Keratinocyte (primary cell): ENCODE measurements at regions not wholly inside any gene's neighbourhood (a gene's known extent, or its start where the extent isn't known, plus 50 kb on each side); places are given as distances from the start of the nearest gene placed in this dataset.

Experiments
- EZH2 ChIP-seq: IDR thresholded peaks from one replicate; pipeline ENCODE4 v1.6.1; 2012; ENCODE audit warnings: inconsistent platforms, mild to moderate bottlenecking, low read length, moderate library complexity
- TF ChIP-seq, protein P1 (sequence below), 3 experiments: IDR thresholded peaks in 1 of 3; conservative IDR thresholded peaks in 1 of 3; optimal IDR thresholded peaks in 1 of 3; 2 replicates in 2 of 3; 3 replicates in 1 of 3; pipeline versions ENCODE3 to v1.5.1; 2011; ENCODE audit warnings: low read length in 3 of 3, mild to moderate bottlenecking in 3 of 3, moderate library complexity in 2 of 3, control low read depth in 1 of 3, inconsistent platforms in 1 of 3; ENCODE audit not compliant: insufficient read depth in 2 of 3; ENCODE audit errors: extremely low read depth in 1 of 3

DNA sequence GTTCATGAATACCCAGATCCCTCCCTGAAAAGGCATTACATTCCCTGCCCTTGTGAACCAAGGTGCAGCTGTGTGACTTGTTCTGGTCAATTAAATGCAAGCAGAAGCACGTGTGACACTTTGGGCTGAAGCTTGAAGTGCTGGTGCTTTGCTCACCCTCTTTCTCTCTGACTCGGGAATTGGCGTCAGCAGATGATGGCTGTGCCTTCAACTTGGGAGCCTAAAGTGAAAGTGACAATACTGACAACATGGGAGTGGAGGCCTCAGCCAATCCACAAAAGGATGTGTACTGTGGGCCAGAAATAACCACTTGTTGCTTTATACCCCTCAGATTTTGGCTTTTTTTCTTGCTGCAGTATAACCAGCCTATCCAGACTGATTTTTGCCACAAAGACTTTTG, 148.3 kb upstream of the THY1 start:
- no peak for TF ChIP-seq EZH2
- TF ChIP-seq, protein P1, sequence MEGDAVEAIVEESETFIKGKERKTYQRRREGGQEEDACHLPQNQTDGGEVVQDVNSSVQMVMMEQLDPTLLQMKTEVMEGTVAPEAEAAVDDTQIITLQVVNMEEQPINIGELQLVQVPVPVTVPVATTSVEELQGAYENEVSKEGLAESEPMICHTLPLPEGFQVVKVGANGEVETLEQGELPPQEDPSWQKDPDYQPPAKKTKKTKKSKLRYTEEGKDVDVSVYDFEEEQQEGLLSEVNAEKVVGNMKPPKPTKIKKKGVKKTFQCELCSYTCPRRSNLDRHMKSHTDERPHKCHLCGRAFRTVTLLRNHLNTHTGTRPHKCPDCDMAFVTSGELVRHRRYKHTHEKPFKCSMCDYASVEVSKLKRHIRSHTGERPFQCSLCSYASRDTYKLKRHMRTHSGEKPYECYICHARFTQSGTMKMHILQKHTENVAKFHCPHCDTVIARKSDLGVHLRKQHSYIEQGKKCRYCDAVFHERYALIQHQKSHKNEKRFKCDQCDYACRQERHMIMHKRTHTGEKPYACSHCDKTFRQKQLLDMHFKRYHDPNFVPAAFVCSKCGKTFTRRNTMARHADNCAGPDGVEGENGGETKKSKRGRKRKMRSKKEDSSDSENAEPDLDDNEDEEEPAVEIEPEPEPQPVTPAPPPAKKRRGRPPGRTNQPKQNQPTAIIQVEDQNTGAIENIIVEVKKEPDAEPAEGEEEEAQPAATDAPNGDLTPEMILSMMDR (optimal IDR thresholded peaks at IDR 0.05 in 1 of 3, IDR thresholded peaks at IDR 0.05 in 1 of 3, conservative IDR thresholded peaks at IDR 0.05 in 1 of 3; ENCODE audit: extremely low read depth in 1 of 3, insufficient read depth in 2 of 3, low read length in 3 of 3): no peak
